HUES6 (cell line): ENCODE measurements at regions not wholly inside any gene's neighbourhood (a gene's known extent, or its start where the extent isn't known, plus 50 kb on each side); places are given as distances from the start of the nearest gene placed in this dataset.

ENCODE experiments used
- H3K27ac ChIP-seq: 2 replicates; pipeline ENCODE4 v1.7.0; 2013; ENCODE audit warnings: low read depth, mild to moderate bottlenecking, low read length, inconsistent platforms
- H3K27me3 ChIP-seq: 2 replicates; pipeline ENCODE4 v1.6.1; 2013; ENCODE audit warnings: low read length; ENCODE audit not compliant: control insufficient read depth, insufficient read depth
- H3K36me3 ChIP-seq: 2 replicates; pipeline ENCODE4 v1.6.1; 2013; ENCODE audit warnings: low read length; ENCODE audit not compliant: control insufficient read depth, insufficient read depth
- H3K4me1 ChIP-seq: 2 replicates; pipeline ENCODE4 v1.6.1; 2013; ENCODE audit warnings: low read length; ENCODE audit not compliant: control insufficient read depth, insufficient read depth
- H3K4me3 ChIP-seq: 2 replicates; pipeline ENCODE4 v1.5.1; 2013; ENCODE audit warnings: low read depth, low read length
- H3K9ac ChIP-seq: one replicate; pipeline ENCODE4 v1.6.1; 2013; ENCODE audit warnings: mild to moderate bottlenecking, low read length
- H3K9me3 ChIP-seq: 2 replicates; pipeline ENCODE4 v1.6.1; 2013; ENCODE audit warnings: low read depth, low read length; ENCODE audit not compliant: control insufficient read depth, insufficient read depth

- H3K27me3 ChIP-seq: no peaks in the 10 kb centered on the region
- no peak overlapping the region for H3K27ac ChIP-seq
These were observed 754.3 kb downstream of the MECOM start for GRCh38 chr3:168909260-168909659.

GRCh38 chr3:168895419-168895818 is 768.1 kb downstream of the MECOM start:
- peaks cover 15% of the 10 kb centered on the region for H3K9me3 ChIP-seq
- no peaks in the 10 kb centered on the region for H3K36me3 ChIP-seq
- H3K9ac ChIP-seq: no peak overlapping the region
- H3K27me3 ChIP-seq: no peaks in the 10 kb centered on the region
- H3K4me3 ChIP-seq: no peak overlapping the region
- H3K4me1 ChIP-seq: no peaks in the 10 kb centered on the region
- no peak overlapping the region for H3K27ac ChIP-seq

More at GRCh38 chr3:168909260-168909659, 754.3 kb downstream of the MECOM start:
- Histone ChIP-seq H3K9me3 (no peaks in the 10 kb centered on the region), H3K9ac (no peak overlapping the region), H3K4me3 (no peak overlapping the region), H3K36me3 (no peaks in the 10 kb centered on the region), H3K4me1 (no peaks in the 10 kb centered on the region)

- Histone ChIP-seq H3K27ac (no peak overlapping the region), H3K9me3 (peaks cover 15% of the 10 kb centered on the region)
These were observed 769.3 kb downstream of the MECOM start for GRCh38 chr3:168894214-168894613.

GRCh38 chr3:168889666-168890065 is 773.8 kb downstream of the MECOM start:
- no peak overlapping the region for H3K9ac ChIP-seq
- no peaks in the 10 kb centered on the region; the same call in 1 of the 2 replicates for H3K9me3 ChIP-seq
- no peaks in the 10 kb centered on the region for H3K27me3 ChIP-seq
- H3K36me3 ChIP-seq: no peaks in the 10 kb centered on the region
- no peaks in the 10 kb centered on the region for H3K4me1 ChIP-seq
- H3K4me3 ChIP-seq: no peak overlapping the region
- H3K27ac ChIP-seq: no peak overlapping the region

More at GRCh38 chr3:168894214-168894613, 769.3 kb downstream of the MECOM start:
- Histone ChIP-seq H3K9ac (no peak overlapping the region), H3K36me3 (no peaks in the 10 kb centered on the region), H3K4me3 (no peak overlapping the region), H3K27me3 (no peaks in the 10 kb centered on the region), H3K4me1 (no peaks in the 10 kb centered on the region)

- Histone ChIP-seq H3K27me3 (no peaks in the 10 kb centered on the region), H3K36me3 (no peaks in the 10 kb centered on the region), H3K27ac (no peak overlapping the region), H3K9ac (no peak overlapping the region), H3K9me3 (no peaks in the 10 kb centered on the region), H3K4me1 (no peaks in the 10 kb centered on the region), H3K4me3 (no peak overlapping the region)
These were observed 774.7 kb downstream of the MECOM start for GRCh38 chr3:168888781-168889180.

GRCh38 chr3:168885028-168885427 is 778.5 kb downstream of the MECOM start:
- Histone ChIP-seq H3K4me3 (no peak overlapping the region), H3K27me3 (no peaks in the 10 kb centered on the region), H3K9ac (no peak overlapping the region), H3K27ac (no peak overlapping the region), H3K9me3 (no peaks in the 10 kb centered on the region), H3K4me1 (no peaks in the 10 kb centered on the region), H3K36me3 (no peaks in the 10 kb centered on the region)

- H3K9me3 ChIP-seq: no peaks in the 10 kb centered on the region
- H3K27me3 ChIP-seq: no peaks in the 10 kb centered on the region
- no peak overlapping the region for H3K4me3 ChIP-seq
- H3K4me1 ChIP-seq: no peaks in the 10 kb centered on the region
- H3K9ac ChIP-seq: no peak overlapping the region
- H3K36me3 ChIP-seq: no peaks in the 10 kb centered on the region
- no peak overlapping the region for H3K27ac ChIP-seq
These were observed 779.1 kb downstream of the MECOM start for GRCh38 chr3:168884353-168884903.

GRCh38 chr3:168883145-168883544 is 780.4 kb downstream of the MECOM start:
- Histone ChIP-seq H3K27ac (no peak overlapping the region), H3K9ac (no peak overlapping the region), H3K36me3 (no peaks in the 10 kb centered on the region), H3K27me3 (no peaks in the 10 kb centered on the region), H3K9me3 (no peaks in the 10 kb centered on the region), H3K4me3 (no peak overlapping the region), H3K4me1 (peaks cover 2% of the 10 kb centered on the region; the same call in 1 of the 2 replicates)

- Histone ChIP-seq H3K4me3 (no peak overlapping the region), H3K27ac (no peak overlapping the region), H3K9ac (no peak overlapping the region), H3K9me3 (no peaks in the 10 kb centered on the region), H3K4me1 (peaks cover 9% of the 10 kb centered on the region; the same call in 1 of the 2 replicates), H3K36me3 (no peaks in the 10 kb centered on the region), H3K27me3 (no peaks in the 10 kb centered on the region)
These were observed 781.7 kb downstream of the MECOM start for GRCh38 chr3:168881804-168882203.

- H3K9ac ChIP-seq: no peak overlapping the region
- no peaks in the 10 kb centered on the region for H3K36me3 ChIP-seq
- no peaks in the 10 kb centered on the region for H3K9me3 ChIP-seq
- peaks cover 9% of the 10 kb centered on the region; the same call in 1 of the 2 replicates for H3K4me1 ChIP-seq
- no peak overlapping the region for H3K27ac ChIP-seq
- no peak overlapping the region for H3K4me3 ChIP-seq
- H3K27me3 ChIP-seq: no peaks in the 10 kb centered on the region
These were observed 782.9 kb upstream of the GOLIM4 start for GRCh38 chr3:168878655-168879054.

- no peak overlapping the region for H3K27ac ChIP-seq
- H3K27me3 ChIP-seq: no peaks in the 10 kb centered on the region
- no peak overlapping the region for H3K4me3 ChIP-seq
- no peaks in the 10 kb centered on the region for H3K36me3 ChIP-seq
- H3K9ac ChIP-seq: no peak overlapping the region
- H3K4me1 ChIP-seq: peaks cover 9% of the 10 kb centered on the region; the same call in 1 of the 2 replicates
- H3K9me3 ChIP-seq: no peaks in the 10 kb centered on the region
These were observed 782.2 kb upstream of the GOLIM4 start for GRCh38 chr3:168877899-168878298.
